ENCODE measurements at regions not wholly inside any gene's neighbourhood (a gene's known extent, or its start where the extent isn't known, plus 50 kb on each side); places are given as distances from the start of the nearest gene placed in this dataset.

DNA sequence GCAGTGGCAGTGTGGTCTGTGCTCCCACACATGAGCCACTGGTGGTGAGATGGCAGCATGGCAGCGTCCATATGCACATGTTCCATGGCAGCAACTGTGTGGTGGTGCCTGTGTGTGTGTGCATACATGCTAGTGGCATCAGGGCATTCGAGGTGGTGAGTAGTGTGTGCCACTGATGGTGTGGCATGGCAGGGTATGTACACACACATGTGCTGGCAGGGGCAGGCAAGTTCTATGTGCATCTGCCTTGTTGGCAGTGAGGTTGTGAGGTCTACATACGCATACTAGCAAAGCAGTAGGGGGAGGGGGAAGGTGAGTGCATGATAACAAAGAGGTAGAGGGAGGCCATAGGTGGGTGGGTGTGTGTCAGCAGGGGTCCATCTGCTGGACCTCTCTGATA, 378.7 kb downstream of the C3orf38 start (continued):
- TF ChIP-seq, protein P1, sequence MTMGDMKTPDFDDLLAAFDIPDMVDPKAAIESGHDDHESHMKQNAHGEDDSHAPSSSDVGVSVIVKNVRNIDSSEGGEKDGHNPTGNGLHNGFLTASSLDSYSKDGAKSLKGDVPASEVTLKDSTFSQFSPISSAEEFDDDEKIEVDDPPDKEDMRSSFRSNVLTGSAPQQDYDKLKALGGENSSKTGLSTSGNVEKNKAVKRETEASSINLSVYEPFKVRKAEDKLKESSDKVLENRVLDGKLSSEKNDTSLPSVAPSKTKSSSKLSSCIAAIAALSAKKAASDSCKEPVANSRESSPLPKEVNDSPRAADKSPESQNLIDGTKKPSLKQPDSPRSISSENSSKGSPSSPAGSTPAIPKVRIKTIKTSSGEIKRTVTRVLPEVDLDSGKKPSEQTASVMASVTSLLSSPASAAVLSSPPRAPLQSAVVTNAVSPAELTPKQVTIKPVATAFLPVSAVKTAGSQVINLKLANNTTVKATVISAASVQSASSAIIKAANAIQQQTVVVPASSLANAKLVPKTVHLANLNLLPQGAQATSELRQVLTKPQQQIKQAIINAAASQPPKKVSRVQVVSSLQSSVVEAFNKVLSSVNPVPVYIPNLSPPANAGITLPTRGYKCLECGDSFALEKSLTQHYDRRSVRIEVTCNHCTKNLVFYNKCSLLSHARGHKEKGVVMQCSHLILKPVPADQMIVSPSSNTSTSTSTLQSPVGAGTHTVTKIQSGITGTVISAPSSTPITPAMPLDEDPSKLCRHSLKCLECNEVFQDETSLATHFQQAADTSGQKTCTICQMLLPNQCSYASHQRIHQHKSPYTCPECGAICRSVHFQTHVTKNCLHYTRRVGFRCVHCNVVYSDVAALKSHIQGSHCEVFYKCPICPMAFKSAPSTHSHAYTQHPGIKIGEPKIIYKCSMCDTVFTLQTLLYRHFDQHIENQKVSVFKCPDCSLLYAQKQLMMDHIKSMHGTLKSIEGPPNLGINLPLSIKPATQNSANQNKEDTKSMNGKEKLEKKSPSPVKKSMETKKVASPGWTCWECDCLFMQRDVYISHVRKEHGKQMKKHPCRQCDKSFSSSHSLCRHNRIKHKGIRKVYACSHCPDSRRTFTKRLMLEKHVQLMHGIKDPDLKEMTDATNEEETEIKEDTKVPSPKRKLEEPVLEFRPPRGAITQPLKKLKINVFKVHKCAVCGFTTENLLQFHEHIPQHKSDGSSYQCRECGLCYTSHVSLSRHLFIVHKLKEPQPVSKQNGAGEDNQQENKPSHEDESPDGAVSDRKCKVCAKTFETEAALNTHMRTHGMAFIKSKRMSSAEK (CRISPR knock-in tag; IDR thresholded peaks at IDR 0.05; ENCODE audit: borderline replicate concordance): no peak
- no peak for TF ChIP-seq MYBL2 (CRISPR knock-in tag; IDR thresholded peaks at IDR 0.05)
- TF ChIP-seq EMX1 (CRISPR knock-in tag; IDR thresholded peaks at IDR 0.05): no peak
- no peak for TF ChIP-seq CREB1 (CRISPR knock-in tag; IDR thresholded peaks at IDR 0.05)
- TF ChIP-seq RORB (CRISPR knock-in tag; IDR thresholded peaks at IDR 0.05): no peak
- TF ChIP-seq ZNF121 (CRISPR knock-in tag; IDR thresholded peaks at IDR 0.05): no peak
- TF ChIP-seq, protein P2, sequence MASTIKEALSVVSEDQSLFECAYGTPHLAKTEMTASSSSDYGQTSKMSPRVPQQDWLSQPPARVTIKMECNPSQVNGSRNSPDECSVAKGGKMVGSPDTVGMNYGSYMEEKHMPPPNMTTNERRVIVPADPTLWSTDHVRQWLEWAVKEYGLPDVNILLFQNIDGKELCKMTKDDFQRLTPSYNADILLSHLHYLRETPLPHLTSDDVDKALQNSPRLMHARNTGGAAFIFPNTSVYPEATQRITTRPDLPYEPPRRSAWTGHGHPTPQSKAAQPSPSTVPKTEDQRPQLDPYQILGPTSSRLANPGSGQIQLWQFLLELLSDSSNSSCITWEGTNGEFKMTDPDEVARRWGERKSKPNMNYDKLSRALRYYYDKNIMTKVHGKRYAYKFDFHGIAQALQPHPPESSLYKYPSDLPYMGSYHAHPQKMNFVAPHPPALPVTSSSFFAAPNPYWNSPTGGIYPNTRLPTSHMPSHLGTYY (CRISPR knock-in tag; IDR thresholded peaks at IDR 0.05): no peak
- TF ChIP-seq OVOL2 (CRISPR knock-in tag; IDR thresholded peaks at IDR 0.05; ENCODE audit: borderline replicate concordance): no peak
- TF ChIP-seq, protein P3, sequence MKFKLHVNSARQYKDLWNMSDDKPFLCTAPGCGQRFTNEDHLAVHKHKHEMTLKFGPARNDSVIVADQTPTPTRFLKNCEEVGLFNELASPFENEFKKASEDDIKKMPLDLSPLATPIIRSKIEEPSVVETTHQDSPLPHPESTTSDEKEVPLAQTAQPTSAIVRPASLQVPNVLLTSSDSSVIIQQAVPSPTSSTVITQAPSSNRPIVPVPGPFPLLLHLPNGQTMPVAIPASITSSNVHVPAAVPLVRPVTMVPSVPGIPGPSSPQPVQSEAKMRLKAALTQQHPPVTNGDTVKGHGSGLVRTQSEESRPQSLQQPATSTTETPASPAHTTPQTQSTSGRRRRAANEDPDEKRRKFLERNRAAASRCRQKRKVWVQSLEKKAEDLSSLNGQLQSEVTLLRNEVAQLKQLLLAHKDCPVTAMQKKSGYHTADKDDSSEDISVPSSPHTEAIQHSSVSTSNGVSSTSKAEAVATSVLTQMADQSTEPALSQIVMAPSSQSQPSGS (CRISPR knock-in tag; IDR thresholded peaks at IDR 0.05; ENCODE audit: borderline replicate concordance, low read depth): no peak

DNA sequence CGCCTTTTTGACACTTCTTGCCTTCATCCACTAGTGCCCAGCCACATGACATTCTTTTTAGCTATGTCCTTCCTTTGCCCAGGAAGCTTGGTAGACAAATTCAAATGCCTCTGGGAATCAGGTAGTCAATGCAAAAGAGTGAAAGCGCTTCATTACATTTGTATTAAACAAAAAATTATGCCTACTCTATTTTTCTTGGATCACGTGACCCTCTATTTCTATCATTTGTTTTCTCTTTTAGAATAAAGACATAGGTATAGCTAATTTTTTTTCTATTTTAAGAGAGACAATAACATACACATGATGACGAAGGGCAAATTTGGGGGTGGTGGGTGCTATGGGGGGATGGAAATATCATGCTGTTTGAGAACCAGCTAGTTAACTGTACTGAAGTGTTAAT, 384.8 kb downstream of the C3orf38 start:
- no peak for ATAC-seq
- Mint-ChIP-seq H3K4me3 (no peak overlapping the region), H3K36me3 (no peaks in the 10 kb centered on the region), H3K9me3 (no peaks in the 10 kb centered on the region), H3K27me3 (ENCODE audit: low read depth) (no peaks in the 10 kb centered on the region), H3K27ac (no peak overlapping the region), H3K4me1 (no peaks in the 10 kb centered on the region)
- POLR2A ChIA-PET: no interaction called here
- CTCF ChIA-PET: no interaction called here
- no peak for DNase-seq (ENCODE audit: low spot score)
- TF ChIP-seq, protein P4, sequence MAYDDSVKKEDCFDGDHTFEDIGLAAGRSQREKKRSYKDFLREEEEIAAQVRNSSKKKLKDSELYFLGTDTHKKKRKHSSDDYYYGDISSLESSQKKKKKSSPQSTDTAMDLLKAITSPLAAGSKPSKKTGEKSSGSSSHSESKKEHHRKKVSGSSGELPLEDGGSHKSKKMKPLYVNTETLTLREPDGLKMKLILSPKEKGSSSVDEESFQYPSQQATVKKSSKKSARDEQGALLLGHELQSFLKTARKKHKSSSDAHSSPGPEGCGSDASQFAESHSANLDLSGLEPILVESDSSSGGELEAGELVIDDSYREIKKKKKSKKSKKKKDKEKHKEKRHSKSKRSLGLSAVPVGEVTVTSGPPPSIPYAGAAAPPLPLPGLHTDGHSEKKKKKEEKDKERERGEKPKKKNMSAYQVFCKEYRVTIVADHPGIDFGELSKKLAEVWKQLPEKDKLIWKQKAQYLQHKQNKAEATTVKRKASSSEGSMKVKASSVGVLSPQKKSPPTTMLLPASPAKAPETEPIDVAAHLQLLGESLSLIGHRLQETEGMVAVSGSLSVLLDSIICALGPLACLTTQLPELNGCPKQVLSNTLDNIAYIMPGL (CRISPR knock-in tag; IDR thresholded peaks at IDR 0.05): no peak
- TF ChIP-seq, protein P5, sequence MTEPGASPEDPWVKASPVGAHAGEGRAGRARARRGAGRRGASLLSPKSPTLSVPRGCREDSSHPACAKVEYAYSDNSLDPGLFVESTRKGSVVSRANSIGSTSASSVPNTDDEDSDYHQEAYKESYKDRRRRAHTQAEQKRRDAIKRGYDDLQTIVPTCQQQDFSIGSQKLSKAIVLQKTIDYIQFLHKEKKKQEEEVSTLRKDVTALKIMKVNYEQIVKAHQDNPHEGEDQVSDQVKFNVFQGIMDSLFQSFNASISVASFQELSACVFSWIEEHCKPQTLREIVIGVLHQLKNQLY (CRISPR knock-in tag; IDR thresholded peaks at IDR 0.05): no peak

DNA sequence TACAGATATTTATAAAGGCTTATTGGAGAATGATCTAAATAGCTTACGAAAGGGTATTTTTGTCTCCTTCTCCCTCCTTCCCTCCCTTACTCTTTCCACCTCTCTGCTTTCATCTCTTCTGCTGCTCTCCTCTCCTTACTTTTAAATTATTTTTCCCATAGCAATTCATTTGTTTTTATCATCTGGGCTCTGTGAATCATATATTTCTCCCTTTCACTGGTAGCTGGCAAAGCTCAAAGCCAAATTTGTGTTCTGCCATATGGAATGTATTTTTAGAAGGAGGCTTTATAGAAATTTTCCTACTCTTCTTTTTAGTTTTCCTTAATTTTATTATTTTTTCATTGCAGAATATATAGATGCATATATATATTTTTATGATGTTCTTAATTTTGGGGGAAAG, 385.8 kb downstream of the C3orf38 start:
- ChIA-PET CTCF (no interaction called here), POLR2A (no interaction called here)
- no peaks in the 10 kb centered on the region for H3K27me3 Mint-ChIP-seq (ENCODE audit: low read depth)
- no peaks in the 10 kb centered on the region for H3K36me3 Mint-ChIP-seq
- no peaks in the 10 kb centered on the region for H3K9me3 Mint-ChIP-seq
- H3K4me3 Mint-ChIP-seq: no peak overlapping the region
- DNase-seq (ENCODE audit: low spot score) (no peak), ATAC-seq (no peak)
- no peaks in the 10 kb centered on the region for H3K4me1 Mint-ChIP-seq
- no peak overlapping the region for H3K27ac Mint-ChIP-seq
- no peak for TF ChIP-seq NFATC4 (CRISPR knock-in tag; IDR thresholded peaks at IDR 0.05)
- no peak for TF ChIP-seq ZNF232 (CRISPR knock-in tag; IDR thresholded peaks at IDR 0.05)
- TF ChIP-seq SMAD3 (CRISPR knock-in tag; IDR thresholded peaks at IDR 0.05; ENCODE audit: borderline replicate concordance): no peak
- no peak for TF ChIP-seq GRHL2 (CRISPR knock-in tag; IDR thresholded peaks at IDR 0.05; ENCODE audit: insufficient replicate concordance, severe bottlenecking)
- no peak for TF ChIP-seq ZNF219 (CRISPR knock-in tag; IDR thresholded peaks at IDR 0.05; ENCODE audit: borderline replicate concordance)
- no peak for TF ChIP-seq ZNF138 (CRISPR knock-in tag; conservative IDR thresholded peaks at IDR 0.05)
- TF ChIP-seq, protein P6, sequence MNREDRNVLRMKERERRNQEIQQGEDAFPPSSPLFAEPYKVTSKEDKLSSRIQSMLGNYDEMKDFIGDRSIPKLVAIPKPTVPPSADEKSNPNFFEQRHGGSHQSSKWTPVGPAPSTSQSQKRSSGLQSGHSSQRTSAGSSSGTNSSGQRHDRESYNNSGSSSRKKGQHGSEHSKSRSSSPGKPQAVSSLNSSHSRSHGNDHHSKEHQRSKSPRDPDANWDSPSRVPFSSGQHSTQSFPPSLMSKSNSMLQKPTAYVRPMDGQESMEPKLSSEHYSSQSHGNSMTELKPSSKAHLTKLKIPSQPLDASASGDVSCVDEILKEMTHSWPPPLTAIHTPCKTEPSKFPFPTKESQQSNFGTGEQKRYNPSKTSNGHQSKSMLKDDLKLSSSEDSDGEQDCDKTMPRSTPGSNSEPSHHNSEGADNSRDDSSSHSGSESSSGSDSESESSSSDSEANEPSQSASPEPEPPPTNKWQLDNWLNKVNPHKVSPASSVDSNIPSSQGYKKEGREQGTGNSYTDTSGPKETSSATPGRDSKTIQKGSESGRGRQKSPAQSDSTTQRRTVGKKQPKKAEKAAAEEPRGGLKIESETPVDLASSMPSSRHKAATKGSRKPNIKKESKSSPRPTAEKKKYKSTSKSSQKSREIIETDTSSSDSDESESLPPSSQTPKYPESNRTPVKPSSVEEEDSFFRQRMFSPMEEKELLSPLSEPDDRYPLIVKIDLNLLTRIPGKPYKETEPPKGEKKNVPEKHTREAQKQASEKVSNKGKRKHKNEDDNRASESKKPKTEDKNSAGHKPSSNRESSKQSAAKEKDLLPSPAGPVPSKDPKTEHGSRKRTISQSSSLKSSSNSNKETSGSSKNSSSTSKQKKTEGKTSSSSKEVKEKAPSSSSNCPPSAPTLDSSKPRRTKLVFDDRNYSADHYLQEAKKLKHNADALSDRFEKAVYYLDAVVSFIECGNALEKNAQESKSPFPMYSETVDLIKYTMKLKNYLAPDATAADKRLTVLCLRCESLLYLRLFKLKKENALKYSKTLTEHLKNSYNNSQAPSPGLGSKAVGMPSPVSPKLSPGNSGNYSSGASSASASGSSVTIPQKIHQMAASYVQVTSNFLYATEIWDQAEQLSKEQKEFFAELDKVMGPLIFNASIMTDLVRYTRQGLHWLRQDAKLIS (CRISPR knock-in tag; IDR thresholded peaks at IDR 0.05; ENCODE audit: borderline replicate concordance): no peak
- no peak for TF ChIP-seq CBFB (CRISPR knock-in tag; IDR thresholded peaks at IDR 0.05; ENCODE audit: low read depth)
- TF ChIP-seq ZNF317 (CRISPR knock-in tag; IDR thresholded peaks at IDR 0.05; ENCODE audit: borderline replicate concordance, low read depth): no peak
- TF ChIP-seq ATF1 (CRISPR knock-in tag; IDR thresholded peaks at IDR 0.05): no peak
- TF ChIP-seq NFYB (CRISPR knock-in tag; conservative IDR thresholded peaks at IDR 0.05; ENCODE audit: low read depth): no peak

Measured in WTC11 (cell line).